GM18508 (cell line): ENCODE measurements at regions not wholly inside any gene's neighbourhood (a gene's known extent, or its start where the extent isn't known, plus 50 kb on each side); places are given as distances from the start of the nearest gene placed in this dataset.

Experiments
- ATAC-seq: cut with Tn5 transposase; IDR thresholded peaks from one replicate; pipeline ENCODE4 v1.9.1; 2021; ENCODE audit warnings: moderate number of reproducible peaks; ENCODE audit not compliant: insufficient read depth, unreplicated experiment

DNA sequence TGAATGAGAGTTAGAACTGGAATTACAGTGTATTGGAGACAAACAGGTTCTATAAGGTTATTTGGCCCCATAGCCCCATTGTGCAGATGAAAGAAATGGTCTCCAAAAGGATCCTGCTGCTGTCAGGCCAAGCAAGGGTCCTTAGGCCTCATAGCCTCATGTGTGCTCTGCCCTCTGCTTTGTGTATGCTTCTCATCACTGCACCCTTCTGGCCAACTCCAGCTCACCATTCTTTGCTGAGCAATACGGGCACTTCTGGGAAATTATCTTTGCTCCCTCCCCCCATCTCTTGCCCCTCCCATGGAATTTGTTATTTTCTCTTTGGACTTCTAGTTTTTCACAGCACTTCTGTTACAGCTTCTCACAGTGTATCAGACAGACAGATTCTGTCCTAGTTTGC, 298.8 kb downstream of the FOXA2 start:
- no peak for ATAC-seq

DNA sequence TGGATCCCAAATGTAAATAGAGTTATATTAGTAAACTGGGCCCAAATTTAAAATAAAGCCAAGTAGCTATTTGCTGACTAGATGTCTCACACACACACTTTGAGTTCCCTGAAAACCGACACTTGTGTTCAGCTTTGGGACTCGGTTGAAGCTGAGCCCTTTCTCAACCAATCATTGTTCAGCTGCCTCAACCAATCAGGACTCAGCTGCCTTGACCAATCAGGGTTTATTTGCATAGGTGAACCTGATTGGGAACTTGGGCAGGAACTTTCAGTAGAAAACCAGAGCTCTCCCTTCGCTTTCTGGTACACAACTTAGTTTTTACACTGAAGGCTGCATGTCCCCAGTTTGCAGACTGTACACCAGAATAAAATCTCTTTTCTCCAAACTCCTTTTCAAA, 301.7 kb downstream of the FOXA2 start:
- ATAC-seq: no peak

DNA sequence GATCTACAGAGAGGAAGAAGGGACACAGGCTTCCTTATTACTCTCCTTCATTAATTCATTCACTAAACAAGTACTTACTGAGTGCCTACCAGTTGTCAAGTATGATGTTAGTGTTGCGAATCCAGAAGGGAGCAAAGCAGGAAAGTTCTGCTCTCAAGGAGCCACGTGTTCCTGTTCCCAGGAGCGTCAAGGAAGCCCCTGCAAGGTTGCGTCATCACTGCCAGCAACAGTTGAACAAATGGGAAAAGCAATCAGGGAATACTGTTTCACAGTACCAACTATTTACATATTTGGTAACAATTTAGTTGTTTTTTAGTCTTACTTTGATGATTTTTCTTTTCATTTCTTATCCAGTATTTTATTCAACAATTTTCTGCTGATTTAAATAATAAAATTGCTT, 310.0 kb downstream of the FOXA2 start:
- ATAC-seq: no peak

DNA sequence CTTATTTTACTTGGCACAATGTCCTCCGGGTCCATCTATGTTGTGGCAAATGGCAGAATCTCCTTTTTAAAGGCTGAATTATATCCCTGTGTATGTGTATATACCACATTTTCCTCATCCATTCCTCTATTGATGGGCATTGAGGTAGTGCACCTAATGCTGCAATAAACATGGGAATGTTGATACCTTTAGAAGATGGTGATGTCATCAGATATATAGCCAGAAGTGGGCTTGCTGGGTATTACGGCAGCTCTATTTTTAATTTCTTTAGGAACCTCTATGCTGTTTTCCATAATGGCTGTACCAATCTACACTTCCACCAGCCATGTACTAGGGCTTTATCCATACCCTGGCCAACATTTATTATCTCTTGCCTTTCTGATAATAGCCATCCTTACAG, 315.7 kb downstream of the FOXA2 start:
- ATAC-seq: no peak

DNA sequence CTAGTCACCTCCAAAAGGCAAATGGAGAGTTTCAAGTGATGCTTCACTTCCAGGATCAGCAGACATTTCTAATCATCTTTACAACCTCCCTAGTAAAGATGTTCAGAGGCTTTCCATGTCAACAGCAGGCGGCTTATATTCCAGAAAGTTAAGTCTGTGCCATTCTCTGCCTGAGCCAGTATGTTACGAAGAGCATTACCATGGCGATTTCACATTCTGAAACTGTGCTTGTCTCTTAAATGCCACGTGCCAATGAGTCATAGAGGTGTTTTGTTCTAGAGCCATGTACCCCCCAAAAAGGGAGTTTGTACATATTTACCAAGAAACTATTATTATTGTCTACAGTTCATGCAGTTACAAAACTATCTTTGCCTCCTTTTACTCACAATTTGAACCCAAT, 319.5 kb downstream of the FOXA2 start:
- no peak for ATAC-seq

DNA sequence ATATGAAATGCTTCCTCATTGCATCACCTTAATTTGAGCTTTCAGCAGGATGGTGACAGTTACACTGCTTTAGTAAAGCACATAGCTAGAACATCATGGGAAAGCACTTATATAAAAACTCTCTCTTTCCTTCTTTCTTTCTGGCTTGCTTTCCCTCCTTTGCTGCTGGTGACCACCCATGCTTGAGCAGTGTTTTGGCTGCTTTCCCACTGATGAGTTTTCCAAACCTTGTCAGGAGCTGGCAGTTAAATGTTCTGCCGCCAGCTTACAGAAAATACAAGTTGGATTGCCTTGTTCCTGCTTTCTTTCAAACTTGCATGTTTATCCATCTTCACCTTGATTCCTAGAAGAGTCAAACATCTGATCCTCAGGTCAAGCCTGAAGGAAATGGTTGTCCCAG, 323.9 kb downstream of the FOXA2 start:
- no peak for ATAC-seq

DNA sequence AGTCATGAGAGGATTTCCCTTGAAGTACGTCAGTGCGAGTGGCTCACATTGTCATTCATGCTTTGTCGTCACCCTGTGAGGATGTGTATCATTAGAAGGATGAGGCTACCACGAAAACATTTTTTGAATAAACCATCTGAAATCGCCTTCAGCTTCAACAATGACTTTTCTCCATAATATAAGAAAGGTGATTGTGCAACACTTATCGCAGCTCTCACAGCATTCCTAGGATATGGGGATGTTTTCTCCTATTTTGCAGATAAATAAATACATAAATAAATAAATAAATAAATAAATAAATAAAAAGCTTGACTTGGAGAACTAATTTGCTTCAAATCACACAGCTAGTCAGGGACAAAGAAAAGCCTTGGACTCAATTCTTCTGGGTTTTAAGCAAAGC, 326.5 kb downstream of the FOXA2 start:
- ATAC-seq: no peak

DNA sequence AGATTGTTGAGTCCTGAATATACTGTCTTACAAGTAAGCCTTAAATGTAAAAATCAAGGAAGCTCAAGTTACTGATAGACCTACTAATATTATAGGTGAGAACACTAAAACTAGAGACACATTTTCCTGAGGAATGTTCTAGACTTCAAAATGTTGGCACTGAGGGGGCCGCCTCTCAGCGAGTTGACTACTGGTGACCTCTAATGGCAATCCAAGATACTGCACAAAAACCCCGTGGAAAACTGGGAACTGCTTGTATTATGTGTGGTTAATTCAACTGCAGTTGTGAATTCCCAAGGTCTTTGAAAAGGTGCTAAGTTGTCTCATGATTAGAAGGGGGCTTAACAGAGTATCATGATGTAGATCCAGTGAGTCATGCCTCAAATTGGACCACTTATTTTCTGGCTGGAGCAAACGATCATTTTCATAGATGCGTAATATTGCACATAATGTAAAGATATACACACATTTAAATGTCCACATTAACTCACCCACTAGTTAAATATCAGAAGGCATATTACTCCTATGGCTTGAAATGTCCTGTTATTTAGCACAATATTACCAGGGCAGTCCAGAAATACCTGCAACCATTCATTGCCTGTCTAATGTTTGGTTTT, 336.2 kb downstream of the FOXA2 start:
- no peak for ATAC-seq

DNA sequence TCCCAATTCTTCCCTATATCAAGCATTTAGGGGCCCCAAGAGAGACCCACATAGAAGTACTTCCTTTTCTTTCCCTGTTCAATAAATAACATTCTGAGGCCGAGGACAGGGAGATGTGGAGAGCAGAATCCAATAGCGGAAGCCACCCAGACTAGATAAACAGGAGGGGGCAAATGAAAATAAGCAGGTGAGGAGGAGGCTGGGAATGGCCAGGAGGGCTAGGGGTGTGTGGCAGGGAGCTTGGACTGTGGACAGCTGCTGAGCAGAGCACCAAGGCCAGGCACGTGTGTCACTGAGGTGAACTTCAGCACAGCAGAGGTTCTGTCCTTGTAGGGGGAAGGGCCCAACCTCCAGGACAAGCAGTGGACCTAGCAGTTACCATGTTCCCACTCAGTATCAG, 339.2 kb downstream of the FOXA2 start:
- ATAC-seq: no peak

DNA sequence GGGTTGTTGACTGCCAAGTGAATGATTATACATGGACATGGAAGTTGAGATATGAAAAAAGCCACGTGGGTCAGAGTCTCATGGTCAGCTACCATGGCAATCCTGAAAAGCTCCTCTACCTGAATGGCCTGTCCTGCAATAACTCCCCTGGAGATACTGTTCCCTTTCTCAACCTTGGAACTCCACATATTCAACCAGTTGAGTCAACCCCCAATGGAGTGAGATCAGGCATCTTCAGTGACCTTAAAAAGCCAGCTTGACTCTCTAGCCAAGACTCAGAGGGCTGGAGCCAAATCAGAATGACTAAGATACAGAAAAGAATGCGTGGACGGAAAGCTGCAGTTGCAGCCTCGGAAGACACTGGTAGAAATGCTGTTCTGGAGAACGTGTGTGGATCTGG, 341.3 kb downstream of the FOXA2 start:
- no peak for ATAC-seq

DNA sequence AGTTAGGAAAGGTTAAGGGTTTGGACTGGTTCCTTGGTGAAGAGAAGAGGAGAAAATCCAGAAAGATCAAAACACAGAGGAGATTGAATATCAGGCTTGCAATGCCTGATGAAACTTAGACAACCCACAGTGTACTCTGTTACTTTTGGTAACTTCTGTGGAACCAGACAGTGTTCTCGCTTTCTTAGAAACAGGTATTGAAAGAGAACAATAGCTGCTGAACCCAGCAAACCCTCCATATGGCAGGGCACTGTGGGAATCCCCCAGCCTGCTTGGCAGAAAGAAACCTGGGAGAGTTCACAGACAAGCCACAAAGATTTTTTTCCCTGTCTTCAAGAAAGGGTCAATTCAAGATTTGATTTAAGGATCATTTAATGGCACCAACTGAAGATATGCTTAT, 342.8 kb downstream of the FOXA2 start:
- ATAC-seq: no peak

DNA sequence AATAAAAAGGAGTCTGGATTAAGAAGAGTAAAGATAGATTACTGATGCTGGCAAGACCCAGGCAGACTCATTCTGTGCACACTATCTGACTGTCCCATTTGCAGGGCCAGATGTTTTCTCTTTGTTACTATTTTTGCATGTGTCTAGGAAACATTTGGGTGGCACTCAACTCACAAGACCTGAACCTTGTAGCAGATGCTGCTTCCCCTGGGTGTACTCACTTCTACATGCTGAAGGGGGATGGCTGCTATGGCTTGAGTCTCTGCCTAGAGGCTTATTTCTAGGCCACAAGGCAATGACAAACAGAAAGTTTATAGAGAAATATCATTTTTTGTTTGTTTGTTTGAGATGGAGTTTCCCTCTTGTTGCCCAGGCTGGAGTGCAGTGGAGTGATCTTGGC, 351.4 kb downstream of the FOXA2 start:
- ATAC-seq: no peak

DNA sequence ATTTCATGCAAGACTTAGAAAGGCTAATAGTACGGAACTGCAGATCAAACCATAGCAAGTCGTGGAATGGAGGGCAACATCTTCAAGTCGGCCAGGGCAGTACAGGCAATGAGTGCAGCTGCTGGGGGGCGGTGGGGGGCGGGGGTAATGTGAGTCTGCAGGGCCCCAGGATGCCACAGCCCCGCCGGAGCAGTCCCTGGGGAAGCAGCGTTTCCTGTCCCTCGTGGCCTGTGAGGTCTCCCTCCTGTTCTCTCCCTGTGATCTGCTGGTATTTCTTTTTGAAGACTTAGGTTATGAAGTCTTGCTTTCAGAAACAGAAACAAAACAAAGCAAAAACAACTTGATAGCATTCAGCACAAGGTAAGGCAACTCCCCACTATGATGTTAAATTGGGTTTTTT, 351.9 kb downstream of the FOXA2 start:
- no peak for ATAC-seq

DNA sequence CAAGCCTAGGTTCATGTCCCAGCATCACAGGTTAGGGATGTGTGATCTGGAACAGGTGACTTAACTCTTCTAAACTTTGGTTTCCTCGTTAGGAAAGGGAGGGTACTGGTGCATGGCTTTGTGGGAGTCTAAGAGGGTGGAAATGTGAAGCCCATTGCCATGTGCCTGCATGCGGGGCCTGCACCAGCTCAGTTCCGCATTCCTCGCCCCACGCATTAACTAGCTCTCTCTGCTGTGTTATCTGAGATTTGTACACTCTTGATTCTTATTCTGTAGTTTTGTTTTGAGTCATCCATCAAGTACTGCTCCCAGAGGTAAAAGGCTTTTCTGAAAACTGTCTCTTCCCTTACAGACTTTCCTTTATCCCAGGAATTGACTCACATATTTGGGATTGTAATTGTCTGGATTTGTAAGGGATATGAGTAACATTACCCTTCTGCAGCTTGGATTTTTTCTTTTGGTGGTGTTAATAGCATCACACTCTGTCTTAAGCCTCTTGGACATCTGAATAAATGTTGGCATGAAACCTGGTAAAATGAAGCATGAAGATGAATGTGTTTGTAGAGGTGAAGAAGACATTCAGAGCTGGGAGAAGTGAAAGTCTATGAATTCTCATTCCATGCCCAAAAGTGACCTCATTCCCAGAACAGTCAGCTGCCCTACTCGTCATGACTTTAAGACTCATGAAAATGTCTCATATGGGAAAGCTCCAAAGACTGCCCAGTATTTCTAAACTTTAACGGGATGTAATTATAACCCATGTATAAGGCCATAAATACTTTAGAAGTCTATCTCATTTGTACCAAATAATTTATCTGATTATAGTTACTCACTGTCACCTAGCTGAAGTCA, 357.3 kb downstream of the FOXA2 start:
- no peak for ATAC-seq

DNA sequence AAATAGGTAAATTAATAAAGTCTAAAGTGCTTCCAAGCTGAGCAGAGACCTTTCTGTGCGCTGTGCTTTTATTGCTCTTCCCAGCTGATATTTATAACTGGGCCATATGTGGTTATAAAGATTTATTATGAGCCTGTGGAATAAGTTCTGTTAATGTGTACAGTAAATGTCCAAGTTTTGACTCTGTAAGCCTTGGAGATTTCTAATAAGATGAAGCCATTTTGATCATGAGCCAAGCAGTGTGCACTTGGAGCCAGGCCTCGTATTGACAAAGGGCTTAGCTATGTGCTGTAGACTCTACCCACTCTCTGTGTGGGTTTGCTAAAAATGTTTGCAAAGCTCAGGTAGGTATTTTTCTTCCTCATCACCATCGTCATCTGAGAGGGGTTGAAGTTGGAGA, 361.1 kb downstream of the FOXA2 start:
- ATAC-seq: no peak

DNA sequence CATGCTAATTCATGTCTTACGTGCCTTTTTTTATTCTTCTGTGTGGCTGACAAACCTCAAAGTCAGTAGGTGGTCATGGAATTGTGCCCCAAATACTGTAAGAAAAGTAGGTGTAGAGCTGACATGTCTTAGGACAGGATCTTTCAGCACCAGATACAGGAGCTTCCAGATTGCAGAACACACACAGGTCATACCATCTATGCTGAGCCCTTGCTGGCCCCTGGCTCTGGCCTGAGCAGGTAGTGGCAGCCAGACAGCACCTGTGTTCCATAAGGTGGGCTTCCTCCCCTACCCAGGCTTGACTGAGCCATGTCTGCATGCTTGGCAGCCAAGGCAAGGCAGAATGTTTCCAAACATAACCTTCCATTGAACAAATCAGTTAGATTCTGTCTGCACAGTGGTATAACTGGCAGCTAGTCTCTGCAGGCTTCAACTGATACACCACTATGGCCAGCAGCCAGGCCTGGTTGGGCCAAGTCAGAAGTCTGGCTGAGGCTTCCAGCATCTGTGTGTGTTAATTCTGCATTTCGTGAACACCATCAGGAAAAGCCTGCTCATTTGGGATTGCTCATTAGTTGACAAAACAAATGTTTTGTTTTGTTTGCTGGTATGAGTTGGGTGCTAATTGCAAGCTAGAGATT, 366.5 kb downstream of the FOXA2 start:
- ATAC-seq: no peak

DNA sequence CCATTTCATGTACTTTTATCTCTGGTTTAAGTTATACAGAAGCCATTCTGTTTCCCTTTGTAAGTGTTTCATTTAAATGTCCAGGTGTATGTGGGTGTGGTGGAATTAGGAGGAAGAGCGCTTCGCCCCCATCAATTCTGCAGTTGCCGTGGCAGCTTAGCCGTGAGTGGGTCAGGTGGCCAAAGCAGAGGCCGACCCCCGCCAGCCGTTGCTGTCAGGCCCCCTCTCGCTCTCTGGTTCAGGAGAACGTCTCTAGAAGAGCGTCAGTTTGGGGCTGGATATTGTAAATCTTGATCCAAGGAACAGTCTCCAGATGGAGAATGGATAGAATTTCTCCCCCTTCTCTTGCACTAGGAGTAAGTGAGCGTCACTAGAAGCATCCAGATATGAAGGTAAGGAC, 367.4 kb downstream of the FOXA2 start:
- no peak for ATAC-seq

DNA sequence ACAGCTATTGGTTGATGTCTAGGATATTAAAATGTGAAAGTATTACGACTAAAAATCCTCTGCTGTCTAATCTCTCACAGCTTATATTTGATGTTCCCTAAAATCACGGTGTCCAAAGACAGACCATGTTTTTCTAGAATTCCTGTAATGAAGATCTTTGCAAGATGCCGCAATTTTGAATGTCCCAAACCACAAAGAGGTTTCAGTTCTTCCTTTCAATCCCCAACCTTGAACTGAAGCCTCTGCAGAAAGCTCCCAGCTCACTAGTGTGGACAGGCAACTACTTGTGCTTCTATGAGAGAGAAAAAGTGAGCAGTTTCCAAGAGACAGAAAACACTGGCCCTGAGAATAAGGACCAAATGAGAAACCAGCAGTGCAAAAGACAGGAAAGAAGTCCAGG, 370.1 kb downstream of the FOXA2 start:
- no peak for ATAC-seq

DNA sequence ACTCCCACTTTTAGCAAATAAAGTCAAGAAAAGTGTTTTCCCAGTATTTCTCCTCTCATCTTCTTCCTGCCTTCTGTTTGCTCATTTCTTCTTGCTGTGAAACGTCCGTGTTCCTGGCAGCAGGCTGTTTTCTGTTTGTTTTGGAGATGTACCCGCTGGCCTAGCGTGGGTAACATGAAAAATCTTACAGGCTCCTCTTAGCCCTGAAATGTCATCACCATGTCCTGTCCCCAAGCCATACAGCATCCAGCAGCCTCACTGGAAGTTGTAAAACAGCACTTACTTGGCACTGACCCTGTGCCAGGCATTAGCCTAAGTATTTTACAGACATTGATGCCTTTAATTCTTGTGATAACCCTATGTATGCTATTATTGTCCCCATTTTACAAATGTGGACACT, 371.1 kb downstream of the FOXA2 start:
- ATAC-seq: no peak

DNA sequence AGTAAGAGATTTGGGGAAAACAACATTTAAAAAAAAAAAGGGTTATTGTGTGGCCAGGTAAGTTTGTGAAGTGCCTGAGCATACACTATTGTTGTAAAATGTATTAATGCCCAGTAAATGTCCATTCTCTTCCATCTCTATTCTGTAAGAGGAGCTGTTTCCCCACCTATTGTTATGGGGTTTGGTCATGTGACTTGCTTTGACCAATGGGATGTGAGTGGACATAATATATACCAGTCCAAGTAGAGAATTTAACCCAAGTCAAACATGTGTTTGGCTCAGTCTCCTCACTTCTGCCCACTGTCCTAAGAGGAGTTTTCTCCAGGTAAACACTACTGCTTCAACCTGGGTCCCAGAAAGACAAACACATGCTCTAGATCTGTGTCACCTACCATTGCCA, 377.1 kb downstream of the FOXA2 start:
- no peak for ATAC-seq

DNA sequence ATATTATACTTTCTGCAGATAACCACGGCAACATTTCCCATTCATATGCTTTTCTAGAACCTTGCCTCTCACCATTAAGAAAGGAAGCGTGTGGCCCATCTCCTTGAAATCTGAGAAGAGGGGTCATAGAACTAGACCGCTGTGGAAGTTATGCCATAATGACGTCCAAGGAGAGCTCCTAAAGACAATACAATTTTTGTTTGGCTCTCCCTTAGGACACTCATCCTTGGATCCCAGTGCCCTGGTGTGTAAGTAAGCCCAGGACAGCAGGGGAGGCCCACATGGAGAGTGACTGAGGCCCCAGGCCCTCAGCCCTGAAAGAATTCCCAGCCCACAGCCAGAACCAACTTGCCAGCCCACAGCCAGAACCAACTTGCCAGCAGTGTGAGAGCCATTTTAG, 379.6 kb downstream of the FOXA2 start:
- ATAC-seq: no peak

DNA sequence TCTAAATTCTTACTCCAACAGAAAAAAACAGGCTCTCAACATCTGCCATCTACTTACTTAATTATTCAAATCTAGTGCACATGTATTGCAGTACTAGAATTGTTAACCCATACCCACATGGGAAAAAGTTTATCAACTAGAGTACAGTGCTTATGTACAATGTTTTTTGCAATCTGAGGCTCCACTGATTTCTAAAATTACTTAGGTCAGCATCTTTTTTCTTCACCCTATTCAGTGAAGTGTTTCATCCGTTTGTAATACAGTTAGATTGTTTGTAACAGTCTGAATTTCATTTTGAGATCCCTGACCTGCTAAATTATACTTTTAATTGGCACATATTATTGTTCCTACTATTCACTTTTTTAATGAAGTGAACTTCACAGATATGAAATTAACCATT, 402.2 kb downstream of the FOXA2 start:
- no peak for ATAC-seq
